ENCODE measurements at regions not wholly inside any gene's neighbourhood (a gene's known extent, or its start where the extent isn't known, plus 50 kb on each side); places are given as distances from the start of the nearest gene placed in this dataset.
"Not testable (repeated sequence)": the region's sequence is repeated elsewhere in the genome, so short reads cannot be mapped to it uniquely, and the experiment has no call there.

DNA sequence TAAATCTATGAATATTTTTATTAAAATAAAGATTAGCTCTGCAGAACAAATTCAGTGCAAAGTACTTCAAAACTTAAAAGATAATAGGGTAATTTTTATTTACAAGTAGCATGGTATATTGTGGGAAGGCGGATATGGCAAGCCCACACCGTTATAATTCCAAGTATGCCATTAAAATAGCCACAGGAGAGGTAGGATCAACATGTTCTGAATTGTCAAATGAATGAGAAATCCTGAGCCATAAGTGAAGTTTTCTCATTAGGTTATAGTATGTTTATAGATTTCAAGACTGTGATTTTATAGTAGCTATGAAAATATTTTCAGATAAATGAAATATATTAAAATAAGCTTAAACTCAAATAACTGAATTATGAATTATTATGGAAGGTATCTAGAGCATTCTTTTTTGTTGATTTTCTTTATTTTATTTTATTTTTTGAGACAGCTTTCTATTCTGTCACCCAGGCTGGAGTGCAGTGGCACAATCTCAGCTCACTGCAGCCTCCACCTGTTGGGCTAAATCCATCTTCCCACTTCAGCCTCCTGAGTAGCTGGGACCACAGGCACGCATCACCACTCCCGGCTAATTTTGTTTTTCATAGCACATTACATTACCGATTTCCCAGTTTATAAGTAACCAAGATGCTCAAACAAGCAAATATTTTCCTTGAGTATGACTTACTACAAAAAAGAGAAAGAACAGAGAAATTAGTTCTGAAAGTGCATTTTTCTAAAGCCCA lies 956.6 kb downstream of the GATA3 start:
- no peak for DNase-seq

DNA sequence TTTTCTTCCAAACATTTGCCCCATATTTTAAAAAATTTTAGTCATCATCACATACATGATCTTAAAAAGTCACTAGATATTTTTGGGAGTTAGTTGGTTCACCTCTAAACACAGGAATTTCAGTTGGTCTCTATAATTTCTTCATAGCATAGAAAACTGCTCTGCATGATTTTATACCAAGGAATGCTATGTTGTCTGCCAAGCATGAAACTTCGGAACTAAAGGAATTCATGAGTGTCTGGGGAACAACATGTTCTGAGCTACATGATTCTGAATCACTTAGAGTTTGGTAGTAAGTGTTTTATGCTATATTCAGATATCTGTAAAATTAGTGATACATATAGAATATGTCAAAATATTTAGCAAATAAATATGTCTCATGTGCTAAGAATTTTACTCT lies 957.8 kb downstream of the GATA3 start:
- no peak for DNase-seq

DNA sequence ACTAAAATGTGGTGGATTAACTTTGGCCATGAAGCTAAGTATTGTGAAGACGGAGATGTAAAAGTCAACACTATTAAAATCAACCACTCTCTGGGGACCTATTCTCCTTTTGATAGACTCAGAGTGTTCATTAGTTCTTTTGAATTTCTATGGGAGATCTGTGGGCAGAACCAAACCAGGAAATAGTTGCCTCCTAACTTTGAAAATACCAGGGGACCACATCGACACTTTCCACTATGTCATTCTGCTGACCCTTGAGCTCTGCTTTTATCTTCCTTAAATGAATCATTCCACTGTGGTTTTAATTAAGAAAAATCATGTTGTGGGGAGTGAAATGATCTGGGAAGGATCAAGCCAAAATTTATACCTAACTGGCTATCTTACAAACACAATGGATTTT lies 960.5 kb downstream of the GATA3 start:
- no peak for DNase-seq

DNA sequence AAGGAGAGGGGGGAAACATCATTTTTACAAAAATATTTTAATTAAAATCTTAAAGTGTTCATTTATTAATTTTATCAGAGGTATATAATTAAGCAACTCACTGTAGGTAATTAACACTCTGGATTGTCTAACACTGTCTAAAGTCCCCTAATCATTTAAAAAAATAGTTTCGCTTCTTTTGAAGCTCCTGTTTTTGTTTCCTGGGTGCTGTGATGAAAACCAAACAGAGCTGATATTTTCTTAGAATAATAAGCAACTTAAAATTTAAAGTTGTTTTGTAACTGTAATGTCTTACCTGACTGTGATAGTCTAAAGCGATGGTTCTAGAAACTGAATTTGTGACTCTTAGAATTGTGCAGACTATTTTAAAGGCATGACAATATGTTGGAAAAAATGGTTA lies 961.0 kb downstream of the GATA3 start:
- DNase-seq = peak in 1 of 2 donors; percentile 55

DNA sequence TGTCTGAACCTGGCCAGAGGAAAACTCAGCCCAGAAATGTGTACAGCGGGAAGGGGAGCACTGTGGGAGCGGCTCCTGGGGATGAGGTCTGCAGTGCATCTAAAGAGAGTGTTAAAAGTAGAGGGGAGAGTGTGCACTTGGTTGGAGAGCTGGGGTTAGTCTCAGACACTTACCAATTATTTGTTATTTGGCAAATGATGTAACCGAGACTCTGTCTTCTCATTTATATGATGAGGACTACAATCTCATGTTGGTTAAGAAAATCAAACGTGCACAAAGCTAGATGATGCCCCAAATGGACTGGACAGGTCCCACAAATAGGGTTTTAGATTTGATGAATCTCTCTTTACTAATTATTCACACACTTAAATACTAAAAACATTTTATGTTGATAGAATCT lies 962.4 kb downstream of the GATA3 start:
- DNase-seq = peak in 1 of 2 donors; percentile 32

DNA sequence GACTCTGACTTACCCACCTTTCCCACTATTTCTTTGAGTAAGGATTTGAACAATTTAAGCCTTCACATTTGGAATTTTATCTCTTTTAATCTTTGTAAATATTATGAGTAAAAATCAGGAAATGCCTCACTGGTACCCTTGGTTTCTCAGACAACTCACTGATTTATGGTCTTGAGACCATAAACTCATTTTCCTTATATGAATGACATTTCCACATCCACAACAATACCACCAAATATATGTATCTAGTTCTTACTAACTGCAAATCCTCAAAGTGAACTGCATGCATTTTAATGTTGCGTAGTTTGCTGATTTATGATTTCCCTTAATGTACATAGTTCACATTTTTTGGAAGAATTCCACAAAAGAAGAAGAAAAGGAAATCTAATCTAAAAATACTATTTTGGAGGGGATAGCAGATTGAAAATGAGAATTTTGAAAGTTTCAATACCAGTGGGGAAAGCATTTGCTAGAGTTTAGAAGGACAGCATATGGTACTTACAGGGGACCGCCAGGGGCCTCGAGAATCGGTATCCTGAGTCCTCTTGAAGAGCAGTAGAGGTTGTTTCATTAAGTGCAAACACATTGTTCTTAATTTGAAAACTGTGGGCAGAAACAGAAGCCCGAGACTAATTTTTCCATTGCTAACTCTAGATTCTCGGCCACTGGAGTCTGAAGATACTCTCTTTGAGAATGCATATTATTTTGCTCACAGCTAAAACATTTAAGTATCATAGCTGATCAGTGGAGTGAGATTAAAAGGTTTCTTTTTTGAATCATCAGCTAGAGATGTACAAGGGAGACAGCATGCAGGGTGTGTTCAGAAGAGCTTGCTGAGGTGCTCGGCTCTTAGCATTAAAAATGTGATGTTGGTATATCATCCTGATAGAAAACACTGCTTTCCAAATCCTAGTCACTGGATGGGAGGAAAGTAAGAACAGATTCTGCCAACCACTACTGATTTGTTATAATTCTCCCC lies 964.0 kb downstream of the GATA3 start:
- no peak for DNase-seq

DNA sequence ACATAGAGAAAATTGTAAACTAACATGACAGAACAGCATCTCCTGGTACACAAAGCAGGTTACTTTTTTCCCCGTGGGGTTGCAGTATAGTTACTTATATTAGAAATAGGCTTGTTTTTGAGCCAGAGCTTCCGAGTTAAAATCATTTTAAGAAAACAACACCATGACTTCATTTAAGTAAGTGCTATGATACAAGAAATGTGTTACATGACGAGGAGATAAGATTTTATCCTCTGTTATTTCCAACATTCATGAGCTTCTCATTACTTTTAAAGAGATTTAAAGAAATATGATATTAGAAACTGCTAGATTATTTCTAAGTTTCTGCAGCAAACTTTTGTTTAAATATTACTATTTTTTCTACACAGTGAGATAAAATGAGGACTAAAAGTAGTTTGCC lies 968.7 kb downstream of the GATA3 start:
- DNase-seq = no peak

DNA sequence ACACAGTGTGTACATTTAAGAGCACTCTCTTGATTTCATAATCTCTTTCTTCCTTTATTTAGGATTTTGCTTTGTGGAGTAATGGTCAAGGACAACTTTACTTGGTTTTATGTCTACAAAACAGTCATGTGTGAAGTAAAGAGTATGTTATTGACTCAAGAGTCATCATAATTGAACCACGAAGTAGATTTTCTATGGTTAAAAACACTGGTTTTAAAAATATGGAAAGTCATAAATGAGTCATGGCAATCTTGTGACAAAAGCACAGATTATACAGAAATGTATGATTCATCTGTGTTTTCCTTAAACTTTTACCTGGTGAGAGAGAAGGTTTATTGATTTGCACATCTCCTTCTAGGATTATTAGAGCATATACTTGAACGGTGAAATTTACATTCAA lies 969.7 kb downstream of the GATA3 start:
- DNase-seq = no peak

DNA sequence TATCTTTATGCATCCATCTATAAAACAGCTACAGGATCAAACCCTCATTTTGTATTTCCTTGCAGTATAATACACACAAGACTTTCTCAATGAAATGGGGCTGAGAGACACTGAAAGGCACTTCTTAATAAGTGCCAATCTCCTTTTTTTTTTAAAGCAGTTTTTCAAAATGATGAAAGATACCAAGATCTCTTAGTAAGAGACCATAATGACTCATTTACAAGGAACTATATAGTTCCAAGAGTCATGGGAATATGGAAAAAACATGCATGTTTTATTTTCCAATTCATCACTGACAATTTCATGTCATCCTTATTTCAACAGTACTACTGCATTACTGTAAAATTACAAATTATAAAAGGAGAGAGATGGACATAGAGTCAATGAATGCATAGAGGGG lies 973.7 kb downstream of the GATA3 start:
- no peak for DNase-seq

DNA sequence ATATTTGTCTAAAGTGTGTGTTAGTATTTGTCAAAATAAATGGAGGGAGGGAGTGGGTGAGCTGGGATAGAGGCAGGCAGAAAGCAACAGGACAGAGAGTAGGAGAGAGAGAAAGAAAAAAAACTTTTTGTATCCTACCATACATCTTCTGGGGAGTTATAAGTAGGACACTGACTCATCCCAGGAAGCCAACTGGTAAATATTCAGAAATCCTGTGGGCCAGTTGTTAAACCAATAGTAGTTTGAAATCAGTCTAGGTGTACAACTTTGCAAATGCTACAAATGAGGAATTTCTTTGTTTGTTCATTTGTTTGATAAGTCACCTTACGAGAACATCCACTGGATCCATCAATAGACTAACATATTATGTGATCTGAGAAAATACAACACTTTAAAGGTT lies 980.9 kb downstream of the GATA3 start:
- DNase-seq = no peak

DNA sequence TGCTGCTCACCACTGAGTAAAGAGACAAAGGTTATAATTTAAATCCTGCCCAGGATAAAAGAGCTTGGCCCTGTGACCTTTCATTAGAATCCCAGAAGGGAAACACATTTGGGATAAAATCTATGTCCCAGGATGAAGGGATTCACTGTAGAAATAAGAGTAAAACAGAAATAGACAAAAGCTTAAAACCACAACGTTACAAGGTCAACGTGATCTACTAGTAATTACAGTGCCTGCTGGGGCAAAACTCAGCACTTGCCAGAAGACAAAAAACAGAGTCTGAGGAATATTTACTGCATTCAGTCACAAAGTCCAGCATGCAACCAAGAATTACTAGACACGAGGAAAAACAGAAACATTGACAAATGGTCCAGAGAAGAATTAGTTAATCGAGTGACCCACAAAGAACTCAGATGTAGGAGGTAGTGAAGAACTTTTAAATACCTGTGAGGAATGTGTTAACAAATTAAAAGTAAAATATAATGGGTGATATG lies 982.3 kb downstream of the GATA3 start:
- no peak for DNase-seq

DNA sequence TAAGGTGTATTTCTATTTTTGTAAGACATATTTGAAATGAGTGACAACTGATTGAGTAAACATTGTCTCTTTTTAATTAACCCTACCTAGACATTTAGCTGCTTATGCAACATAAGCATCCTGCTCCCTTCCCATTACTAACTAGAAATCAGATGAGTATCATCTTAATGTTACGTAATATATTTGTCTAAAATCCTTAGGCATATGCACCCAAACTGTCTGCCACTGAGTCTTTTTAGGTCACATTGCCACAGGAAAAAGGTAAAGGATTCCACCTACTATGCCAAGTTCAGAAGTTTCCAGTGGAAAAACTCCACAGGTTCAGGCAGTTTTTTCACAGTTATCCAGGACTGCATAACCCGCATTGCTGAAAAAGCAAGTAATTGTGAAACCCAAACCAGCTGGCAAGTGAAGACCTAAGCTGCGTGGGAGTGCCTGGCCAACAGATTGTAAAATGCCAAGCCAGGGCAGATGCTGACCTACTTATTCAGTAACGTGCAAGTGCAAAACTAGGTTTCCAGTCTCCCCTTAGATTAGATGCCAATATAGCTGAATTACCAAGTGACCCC lies 983.7 kb downstream of the GATA3 start:
- no peak for DNase-seq

DNA sequence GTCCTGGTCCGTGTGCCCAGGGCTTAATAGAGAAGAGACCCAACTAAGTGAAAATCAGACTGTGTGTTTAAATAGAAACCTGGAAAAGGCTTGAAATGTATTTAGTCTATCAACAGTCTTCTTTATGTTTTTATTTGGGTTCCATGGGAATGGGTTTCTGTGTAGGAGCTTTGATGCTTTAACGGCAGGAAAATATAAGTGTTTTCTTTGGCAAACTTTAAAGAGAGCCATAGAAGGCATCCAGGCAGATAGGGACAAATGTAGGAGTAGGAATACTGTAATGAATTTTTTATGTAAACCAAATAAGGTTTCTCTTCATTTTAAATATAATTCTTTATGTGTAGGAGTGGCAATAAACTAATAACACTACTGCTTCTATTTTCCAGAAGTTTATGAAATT lies 989.0 kb downstream of the GATA3 start:
- no peak for DNase-seq

DNA sequence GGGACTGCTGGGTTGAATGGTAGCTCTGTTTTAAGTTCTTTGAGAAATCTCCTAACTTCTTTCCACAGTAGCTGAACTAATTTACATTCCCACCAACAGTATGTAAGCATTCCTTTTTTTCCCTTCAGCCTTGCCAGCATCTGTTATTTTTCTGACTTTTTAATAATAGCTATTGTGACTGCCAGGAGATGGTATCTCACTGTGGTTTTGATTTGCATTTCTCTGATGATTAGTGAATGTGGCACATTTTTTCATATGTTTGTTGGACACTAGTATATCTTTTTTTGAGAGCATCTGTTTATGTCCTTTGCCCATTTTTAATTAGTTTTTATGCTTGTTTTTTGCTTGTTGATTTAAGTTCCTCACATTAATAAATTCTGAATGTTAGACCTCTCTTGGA lies 990.8 kb downstream of the GATA3 start:
- DNase-seq = no peak

DNA sequence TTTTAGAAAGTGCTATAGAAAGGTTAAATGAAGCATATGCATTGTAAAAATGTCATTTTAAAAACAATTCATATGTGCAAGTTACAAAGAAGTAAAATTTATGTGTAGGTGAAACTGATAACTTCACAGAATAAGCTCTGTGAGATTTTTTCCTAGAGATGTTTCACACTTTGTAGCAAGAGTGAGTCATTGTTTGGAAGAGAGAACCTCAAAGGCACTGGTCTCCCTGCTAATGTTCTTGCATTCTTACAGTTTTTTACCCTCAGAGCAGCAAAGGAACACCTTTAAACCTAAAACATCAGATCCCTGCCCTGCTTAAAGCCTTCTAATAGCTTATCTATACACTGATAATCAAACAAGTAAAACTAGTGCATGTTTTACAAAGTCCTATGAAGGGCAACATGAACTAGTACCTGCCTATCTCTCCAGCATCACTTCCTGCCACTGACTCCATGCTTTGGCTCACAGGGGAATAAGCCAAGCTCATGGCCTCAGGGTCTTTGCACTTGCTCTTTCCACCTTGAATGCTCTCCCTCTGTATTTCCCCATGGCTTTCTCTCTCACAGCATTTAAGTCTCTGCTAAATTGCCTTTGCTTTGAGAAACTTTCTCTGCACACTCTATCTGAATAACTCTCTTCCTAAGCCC lies 997.0 kb downstream of the GATA3 start:
- DNase-seq = no peak

DNA sequence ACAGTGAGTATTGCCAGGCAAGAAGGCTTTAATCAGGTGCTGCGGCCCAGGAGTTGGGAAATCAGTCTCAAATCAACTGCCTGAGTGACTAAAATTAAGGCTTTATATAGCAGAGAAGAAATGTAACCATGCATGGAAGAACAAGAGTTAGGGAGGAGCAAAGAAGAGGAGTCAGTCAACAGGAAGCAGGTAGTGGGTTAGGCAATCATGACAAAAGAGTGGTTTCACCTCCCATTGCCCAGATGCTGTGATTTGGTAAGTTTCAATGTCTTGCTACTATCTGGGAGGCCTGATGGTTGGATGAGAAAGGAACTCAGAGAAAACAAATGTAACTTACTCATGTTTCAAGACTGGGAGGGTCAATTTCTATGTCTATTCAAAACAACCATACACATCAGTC lies 998.3 kb downstream of the GATA3 start:
- DNase-seq = peak in 1 of 2 donors; percentile 9

DNA sequence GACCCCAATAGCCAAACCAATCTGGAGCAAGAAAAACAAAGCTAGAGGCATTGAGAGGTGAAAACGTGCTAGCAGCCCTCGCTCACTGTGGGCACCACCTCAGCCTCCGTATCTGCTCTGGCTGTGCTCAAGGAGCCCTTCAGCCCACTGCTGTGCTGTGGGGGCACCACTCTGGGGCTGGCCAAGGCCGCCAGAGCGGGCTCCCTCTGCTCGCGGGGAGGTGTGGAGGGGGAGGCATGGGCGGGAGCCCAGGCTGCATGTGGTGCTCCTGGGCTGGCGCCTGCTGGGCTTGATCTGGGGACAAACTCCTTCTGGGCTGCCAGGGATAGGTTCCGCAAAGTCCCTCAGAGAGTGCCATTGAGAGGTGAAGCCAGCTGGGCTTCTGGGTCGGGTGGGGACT lies 1002.0 kb downstream of the GATA3 start:
- DNase-seq = no peak

DNA sequence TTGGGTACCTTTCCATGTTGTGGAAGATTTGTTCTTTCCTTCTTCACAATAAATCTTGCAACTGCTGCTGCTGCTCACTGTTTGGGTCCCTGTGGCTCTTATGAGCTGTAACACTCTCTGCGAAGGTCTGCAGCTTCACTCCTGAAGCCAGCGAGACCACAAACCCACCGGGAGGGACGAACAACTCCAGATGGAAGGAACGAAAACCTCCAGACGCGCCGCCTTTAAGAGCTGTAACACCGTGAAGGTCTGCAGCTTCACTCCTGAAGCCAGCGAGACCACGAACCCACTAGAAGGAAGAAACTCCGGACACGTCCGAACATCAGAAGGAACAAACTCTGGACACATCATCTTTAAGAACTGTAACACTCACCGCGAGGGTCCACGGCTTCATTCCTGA lies 1002.8 kb downstream of the GATA3 start:
- not testable (repeated sequence) for DNase-seq

DNA sequence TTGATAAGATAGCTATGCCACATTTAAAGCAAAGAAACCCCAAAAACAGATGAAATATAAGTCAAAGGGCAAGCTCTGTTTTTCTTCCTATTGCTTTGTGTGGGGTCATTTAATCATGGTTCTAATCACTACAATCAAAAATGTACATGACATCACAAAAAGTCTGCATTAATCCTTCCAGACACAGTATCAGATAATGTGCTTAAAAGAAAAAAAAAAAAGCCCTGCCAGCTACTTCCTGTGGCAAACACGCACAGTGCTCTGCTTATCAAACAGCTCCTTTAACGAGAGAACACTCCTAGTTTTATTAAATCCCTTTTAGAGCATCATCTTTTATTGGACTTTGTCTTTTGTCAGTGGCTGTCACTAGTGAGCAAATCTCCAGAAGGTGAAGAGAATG lies 1005.8 kb downstream of the GATA3 start:
- peak in 1 of 2 donors; percentile 7 for DNase-seq

DNA sequence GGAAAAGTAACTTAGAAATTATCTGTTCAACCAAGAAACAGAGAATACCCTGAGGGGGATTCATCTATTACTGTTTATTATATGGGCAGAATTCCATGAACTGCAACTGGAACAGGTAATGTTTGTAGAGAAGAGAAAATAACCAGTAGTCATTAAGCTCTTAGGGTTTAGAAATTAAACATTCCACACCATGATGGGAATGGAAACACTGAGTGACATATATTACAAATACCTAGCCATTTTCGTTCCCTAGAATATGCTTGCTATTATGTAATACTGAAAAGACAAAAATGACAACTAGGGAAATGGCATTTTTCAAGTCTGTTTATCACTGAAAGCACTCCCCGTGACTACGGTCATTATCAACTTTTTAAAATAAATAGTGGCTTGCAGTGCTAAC lies 1007.4 kb downstream of the GATA3 start:
- DNase-seq = no peak

DNA sequence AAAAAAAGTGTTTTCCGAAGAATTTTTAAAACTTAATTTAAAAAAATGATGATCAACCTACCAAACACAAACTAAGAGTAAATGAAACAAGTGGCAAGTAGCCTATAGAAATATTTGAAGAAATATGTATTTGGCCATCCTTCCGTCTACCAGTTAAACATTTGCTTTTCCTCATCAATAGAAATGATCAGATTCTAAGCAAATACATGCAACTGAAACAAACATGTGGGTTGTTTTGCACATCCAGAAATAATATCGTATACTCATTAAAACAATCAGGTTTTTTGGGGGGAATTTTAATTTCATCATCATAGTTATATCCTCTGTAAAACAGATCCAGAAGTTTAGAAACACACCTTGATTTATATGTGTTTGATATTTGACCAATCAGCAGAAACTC lies 1011.7 kb downstream of the GATA3 start:
- no peak for DNase-seq

DNA sequence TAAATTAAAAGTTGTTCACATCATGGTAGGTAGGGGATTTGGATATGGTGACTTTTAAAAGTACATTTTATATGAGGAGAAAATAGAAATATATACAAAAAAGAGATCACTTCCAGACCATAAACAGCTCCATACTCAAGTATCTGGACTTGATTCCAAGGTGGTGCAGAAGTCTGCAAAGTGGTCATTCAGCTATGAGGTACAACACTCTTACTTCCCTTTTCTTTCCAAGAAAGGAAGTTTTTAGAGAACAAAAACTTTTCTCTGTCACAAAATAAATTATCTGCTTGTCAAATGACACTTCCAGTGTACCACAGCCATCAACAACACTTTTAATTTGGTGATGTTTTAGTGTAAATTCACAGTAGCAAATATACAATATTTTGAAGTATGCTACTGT lies 1013.5 kb downstream of the GATA3 start:
- no peak for DNase-seq

DNA sequence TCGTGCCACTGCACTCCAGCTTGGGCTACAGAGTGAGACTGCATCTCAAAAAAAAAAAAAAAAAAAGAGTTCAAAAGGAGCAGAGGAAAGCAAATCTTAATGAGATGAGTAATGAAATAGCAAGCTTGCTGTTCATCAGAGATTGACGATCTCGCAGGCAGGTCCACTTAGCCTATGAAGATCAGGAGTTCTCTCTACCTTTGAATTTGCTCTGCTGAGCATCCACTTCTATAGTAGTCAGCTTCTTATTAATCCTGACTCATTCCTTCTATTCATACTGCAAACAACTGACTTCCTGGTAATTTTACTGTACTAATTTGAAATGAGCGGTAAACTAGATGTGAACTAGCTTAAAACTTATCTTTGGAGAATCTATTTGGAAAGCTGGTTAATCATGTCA lies 1014.6 kb downstream of the GATA3 start:
- no peak for DNase-seq

Data from CD4-positive, alpha-beta T cell treated with Interferon alpha-2 for 1 hour (primary cell).